Fibroblast of skin of right quadriceps (primary cell): ENCODE measurements at regions not wholly inside any gene's neighbourhood (a gene's known extent, or its start where the extent isn't known, plus 50 kb on each side); places are given as distances from the start of the nearest gene placed in this dataset.
A peak's percentile ranks its signal among the peaks of the same experiment; 100 is the strongest.
"Not testable (repeated sequence)": the region's sequence is repeated elsewhere in the genome, so short reads cannot be mapped to it uniquely, and the experiment has no call there.

Experiments
- DNase-seq: peaks from one replicate; pipeline ENCODE4 v3.0.0-alpha.2; 2013

GRCh38 chr1:73766786-73767348 is 431.1 kb downstream of the LRRIQ3 start:
- DNase-seq: no peak

GRCh38 chr1:73765551-73766233 is 432.3 kb downstream of the LRRIQ3 start:
- no peak for DNase-seq

- no peak for DNase-seq
Observed at GRCh38 chr1:73761559-73761958, 436.4 kb downstream of the LRRIQ3 start.

- no peak for DNase-seq
Observed at GRCh38 chr1:73759011-73759410, 439.0 kb downstream of the LRRIQ3 start.

GRCh38 chr1:73756817-73757216 is 441.2 kb downstream of the LRRIQ3 start:
- DNase-seq: no peak

GRCh38 chr1:73755649-73756048 is 442.3 kb downstream of the LRRIQ3 start:
- DNase-seq: no peak

GRCh38 chr1:73749996-73750395 is 448.0 kb downstream of the LRRIQ3 start:
- DNase-seq: no peak

GRCh38 chr1:73744985-73745384 is 453.0 kb downstream of the LRRIQ3 start:
- DNase-seq: no peak

GRCh38 chr1:73736125-73736524 is 461.9 kb downstream of the LRRIQ3 start:
- DNase-seq: no peak

- DNase-seq: no peak
Observed at GRCh38 chr1:73727036-73727435, 470.9 kb downstream of the LRRIQ3 start.

- DNase-seq: no peak
Observed at GRCh38 chr1:73722055-73722454, 475.9 kb downstream of the LRRIQ3 start.

- no peak for DNase-seq
Observed at GRCh38 chr1:73717976-73718375, 480.0 kb downstream of the LRRIQ3 start.

- no peak for DNase-seq
Observed at GRCh38 chr1:73711089-73711488, 486.9 kb downstream of the LRRIQ3 start.

GRCh38 chr1:73701826-73702225 is 496.1 kb downstream of the LRRIQ3 start:
- DNase-seq: no peak

- no peak for DNase-seq
Observed at GRCh38 chr1:73676186-73676585, 521.8 kb downstream of the LRRIQ3 start.

GRCh38 chr1:73674945-73675561 is 522.9 kb downstream of the LRRIQ3 start:
- peak; percentile 3 for DNase-seq

GRCh38 chr1:73673971-73674370 is 524.0 kb downstream of the LRRIQ3 start:
- DNase-seq: no peak

GRCh38 chr1:73671530-73671929 is 526.4 kb downstream of the LRRIQ3 start:
- DNase-seq: no peak

- not testable (repeated sequence) for DNase-seq
Observed at GRCh38 chr1:73667959-73668358, 530.0 kb downstream of the LRRIQ3 start.

- no peak for DNase-seq
Observed at GRCh38 chr1:73662526-73662925, 535.5 kb downstream of the LRRIQ3 start.

- no peak for DNase-seq
Observed at GRCh38 chr1:73659136-73659535, 538.8 kb downstream of the LRRIQ3 start.

GRCh38 chr1:73654714-73655113 is 543.3 kb downstream of the LRRIQ3 start:
- no peak for DNase-seq

GRCh38 chr1:73644198-73644597 is 553.8 kb downstream of the LRRIQ3 start:
- no peak for DNase-seq

- DNase-seq: no peak
Observed at GRCh38 chr1:73639494-73639893, 558.5 kb downstream of the LRRIQ3 start.

- no peak for DNase-seq
Observed at GRCh38 chr1:73637264-73637663, 560.7 kb downstream of the LRRIQ3 start.
